C4-2B (cell line): ENCODE measurements at regions not wholly inside any gene's neighbourhood (a gene's known extent, or its start where the extent isn't known, plus 50 kb on each side); places are given as distances from the start of the nearest gene placed in this dataset.

Experiments
- ZFX ChIP-seq: fragments of 450-650 bp; IDR thresholded peaks from 2 replicates; pipeline ENCODE4 v1.6.1; 2017
- TF ChIP-seq, protein P1 (sequence below): fragments of 450-650 bp; conservative IDR thresholded peaks from 2 replicates; pipeline ENCODE4 v1.5.1; 2017; ENCODE audit warnings: mild to moderate bottlenecking

DNA sequence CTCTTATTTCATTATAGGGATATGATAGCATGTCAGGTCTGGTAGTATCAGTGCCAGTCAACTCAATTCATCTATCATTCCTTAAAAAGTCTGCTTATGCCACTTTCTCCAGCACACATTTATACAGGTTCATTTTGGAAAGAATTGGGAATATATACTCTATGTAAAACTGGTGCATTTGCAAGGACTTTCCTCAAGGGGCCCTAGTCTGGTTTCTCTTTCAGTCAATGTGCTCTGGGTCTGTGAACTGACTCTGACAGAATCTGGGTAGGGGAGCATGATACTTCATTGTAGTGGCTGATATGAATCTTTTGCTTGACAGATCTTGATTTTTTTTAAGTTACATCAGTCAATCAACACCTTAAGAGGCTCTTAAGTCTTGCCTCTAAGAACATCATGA lies 313.9 kb downstream of the HTR1A start:
- TF ChIP-seq, protein P1, sequence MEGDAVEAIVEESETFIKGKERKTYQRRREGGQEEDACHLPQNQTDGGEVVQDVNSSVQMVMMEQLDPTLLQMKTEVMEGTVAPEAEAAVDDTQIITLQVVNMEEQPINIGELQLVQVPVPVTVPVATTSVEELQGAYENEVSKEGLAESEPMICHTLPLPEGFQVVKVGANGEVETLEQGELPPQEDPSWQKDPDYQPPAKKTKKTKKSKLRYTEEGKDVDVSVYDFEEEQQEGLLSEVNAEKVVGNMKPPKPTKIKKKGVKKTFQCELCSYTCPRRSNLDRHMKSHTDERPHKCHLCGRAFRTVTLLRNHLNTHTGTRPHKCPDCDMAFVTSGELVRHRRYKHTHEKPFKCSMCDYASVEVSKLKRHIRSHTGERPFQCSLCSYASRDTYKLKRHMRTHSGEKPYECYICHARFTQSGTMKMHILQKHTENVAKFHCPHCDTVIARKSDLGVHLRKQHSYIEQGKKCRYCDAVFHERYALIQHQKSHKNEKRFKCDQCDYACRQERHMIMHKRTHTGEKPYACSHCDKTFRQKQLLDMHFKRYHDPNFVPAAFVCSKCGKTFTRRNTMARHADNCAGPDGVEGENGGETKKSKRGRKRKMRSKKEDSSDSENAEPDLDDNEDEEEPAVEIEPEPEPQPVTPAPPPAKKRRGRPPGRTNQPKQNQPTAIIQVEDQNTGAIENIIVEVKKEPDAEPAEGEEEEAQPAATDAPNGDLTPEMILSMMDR, result no peak; the same call in 1 of the 2 replicates
- TF ChIP-seq ZFX, result no peak
